Activated CD8-positive, alpha-beta memory T cell treated with anti-CD3 and anti-CD28 coated beads for 48 hours (primary cell): ENCODE measurements at regions not wholly inside any gene's neighbourhood (a gene's known extent, or its start where the extent isn't known, plus 50 kb on each side); places are given as distances from the start of the nearest gene placed in this dataset.
"Not testable (repeated sequence)": the region's sequence is repeated elsewhere in the genome, so short reads cannot be mapped to it uniquely, and the experiment has no call there.

Experiments used
- DNase-seq, 3 experiments: peaks; one replicate each; pipeline ENCODE4 v3.0.0-alpha.2; 2020; ENCODE audit warnings: low read depth in 2 of 3, low spot score in 2 of 3

DNA sequence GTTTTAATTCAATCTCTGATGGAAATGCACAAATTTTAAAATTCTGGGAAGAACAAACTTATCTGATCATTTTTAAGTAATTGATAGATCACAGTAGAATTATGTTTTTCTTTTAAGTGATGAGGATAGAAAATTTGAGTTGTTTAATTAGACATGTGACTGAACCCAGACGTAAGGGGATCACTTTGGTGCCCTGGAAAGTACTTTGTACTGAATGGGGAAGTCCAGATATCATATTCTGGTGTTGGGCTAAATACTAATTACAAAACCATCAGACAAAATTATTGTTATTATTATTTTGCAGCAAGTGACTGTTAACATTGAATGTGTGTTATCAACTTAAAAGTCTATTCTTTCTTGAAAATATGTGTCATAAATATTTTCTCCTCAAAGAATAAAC, 994.6 kb downstream of the TSN start:
- no peak for DNase-seq

DNA sequence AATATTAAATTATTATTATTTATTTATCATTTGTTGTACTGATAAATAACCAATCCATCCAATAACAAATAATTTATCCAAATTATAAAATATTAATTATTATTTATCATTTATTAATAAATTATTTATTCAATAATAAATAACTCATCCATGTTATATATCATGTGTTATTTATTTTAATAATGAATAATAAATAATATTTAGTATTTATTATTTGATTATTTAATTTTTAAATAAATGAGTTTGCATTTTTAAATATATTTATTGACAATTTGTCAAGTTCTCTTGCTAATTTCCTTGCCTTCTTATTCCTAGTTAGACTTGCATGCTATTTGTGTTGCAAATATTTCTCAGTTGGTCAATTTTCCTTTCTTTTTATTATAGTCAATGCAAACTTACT, 995.4 kb downstream of the TSN start:
- no peak for DNase-seq

DNA sequence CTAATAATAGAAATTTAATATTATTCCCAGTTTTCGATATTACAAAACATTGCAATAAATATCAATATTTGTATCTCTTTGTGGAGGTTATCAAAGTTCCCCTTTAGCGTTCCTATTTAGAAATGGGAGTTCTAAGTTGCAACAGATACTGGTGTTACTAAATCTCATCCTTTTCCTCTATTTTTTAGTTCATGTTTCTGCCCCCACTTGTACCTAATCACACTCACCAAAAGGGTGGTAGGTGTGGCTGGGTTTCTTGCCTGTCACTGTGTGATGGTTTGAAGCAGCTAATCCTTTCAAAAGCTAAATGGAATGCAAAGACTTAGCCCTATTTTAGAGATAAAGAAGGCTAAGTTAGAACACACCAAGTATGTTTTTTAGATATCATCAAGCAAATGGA, 997.9 kb downstream of the TSN start:
- DNase-seq = no peak

DNA sequence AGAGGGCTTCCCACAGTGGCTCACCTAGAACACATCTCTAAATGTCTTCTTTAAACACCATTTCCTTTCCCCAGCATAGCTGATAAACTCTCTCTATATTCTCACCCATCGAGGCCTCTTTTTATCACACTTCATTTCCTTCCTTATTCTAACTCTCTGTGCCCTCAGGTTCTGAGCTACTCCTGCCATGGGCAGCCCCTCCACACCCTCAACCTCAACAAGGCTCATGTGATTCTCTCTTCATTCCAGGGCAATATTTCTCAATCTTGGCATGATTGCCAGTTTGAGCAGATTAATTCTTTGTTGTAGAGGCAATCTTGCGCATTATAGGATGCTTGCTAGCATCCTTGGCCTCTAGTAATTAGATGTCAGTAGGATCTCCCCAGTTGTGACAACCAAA, 999.1 kb downstream of the TSN start:
- DNase-seq = no peak

DNA sequence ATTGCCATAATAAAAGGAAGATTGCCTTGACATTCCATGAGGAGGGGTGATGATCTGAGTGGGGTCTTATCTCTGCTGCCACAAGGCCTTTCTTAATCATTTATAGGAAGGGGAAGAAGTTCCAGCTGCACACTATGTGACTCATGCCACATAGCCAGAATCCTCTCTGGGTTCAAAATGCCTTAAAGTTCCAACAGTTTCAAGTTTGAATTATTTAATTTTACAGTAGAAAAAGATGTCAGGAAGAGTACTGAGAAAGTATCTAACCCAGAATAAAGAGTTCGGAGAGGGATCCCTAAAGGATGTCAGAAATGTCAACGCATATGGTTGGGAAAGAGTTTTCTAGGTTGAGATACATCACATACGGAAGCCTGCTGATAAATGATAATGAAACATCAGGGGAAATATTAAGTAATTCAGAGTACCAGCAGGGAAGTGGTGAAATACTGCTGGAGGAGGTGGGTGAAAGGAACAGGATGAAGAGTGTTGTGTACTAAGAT, 999.9 kb downstream of the TSN start:
- no peak for DNase-seq

DNA sequence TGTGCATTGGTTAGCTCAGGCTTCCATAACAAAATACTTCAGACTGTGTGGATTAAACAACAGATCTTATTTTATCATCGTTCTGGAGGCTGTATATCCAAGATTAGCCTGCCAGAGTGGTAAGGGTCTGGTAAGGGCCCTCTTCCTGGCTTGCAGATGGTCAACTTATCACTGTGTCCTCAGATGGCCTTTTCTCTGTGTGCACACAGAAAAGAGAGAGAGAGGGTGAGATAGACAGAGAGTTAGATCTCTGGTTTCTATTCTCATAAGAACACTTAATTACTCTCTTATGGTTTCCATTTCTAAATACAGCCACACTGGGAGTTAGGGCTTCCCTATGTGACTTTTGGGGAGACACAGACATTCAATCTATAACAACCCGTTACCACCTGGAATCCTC, 1003.5 kb downstream of the TSN start:
- DNase-seq = no peak

DNA sequence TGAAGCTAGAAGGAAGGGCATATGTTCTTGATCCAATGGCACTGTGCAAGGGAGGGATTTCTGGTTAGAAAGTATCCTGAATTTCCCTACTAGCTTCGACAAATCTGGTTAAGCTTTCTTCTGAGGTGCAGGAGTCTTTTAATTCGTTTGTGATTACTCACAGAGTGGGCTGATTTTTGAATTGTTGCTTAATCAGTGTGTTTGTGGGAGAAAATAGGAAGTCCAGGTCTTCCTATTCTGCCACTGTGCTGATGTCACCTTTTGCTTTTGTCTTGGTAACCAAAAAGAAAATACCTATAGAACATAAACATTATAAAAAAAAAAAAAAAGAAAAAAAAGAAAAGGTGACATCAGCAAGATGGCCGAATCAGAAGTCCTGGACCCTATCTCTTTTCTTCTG, 1008.6 kb downstream of the TSN start:
- no peak for DNase-seq

DNA sequence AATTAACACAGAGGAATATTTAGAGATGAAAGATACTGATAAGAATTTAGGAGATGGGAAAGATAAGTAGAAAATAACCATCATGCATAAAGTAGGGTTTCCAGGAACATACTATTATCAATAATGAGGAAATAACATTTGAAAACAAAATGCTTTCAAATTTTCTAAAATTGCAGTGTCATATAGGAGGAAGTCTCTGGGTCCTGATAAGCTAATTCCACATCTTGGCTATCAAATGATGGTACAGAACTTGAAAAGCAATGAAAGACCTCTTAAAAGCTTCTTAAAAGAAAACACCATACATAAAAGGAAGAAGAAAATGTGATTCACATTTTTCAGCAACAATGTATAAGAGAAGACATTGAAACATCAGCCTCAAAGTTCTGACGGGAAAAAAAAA, 1024.8 kb downstream of the TSN start:
- no peak for DNase-seq

DNA sequence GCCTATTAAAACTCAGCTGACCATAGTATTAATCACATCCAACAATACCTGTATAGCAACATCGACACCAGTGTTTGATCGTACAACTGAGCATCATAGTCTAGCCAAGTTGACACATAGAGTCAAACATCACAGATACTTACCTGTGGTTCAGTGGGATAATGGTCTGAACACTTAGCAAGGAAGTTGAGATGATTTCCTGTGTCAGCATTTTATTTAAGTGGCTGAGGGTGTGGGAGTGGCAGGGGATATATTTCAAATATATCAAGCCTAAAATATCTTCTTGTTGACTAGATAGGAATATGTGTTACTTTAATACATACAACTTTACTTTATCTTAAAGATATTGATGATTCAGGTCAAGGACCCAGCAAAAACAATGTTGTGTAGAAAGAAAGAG, 1038.6 kb downstream of the TSN start:
- no peak for DNase-seq

DNA sequence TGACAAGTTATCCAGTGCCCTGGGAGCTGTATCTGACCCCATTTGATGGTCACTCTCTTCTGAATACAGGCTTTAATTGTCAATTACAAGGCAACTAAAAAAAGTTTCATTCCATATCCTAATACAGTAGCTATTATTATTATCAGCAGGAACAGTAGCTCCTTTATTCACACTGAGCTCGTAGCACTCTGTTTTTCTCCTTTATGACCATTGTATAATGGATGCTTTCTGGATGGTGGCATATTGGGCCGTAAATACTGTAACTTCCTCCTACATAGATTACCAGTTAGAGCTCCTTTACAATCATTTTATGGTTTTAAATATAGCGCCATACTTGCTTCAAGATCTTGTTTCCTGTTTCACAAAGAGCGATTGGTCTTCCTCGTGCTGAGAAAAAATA, 1040.3 kb downstream of the TSN start:
- DNase-seq = no peak

DNA sequence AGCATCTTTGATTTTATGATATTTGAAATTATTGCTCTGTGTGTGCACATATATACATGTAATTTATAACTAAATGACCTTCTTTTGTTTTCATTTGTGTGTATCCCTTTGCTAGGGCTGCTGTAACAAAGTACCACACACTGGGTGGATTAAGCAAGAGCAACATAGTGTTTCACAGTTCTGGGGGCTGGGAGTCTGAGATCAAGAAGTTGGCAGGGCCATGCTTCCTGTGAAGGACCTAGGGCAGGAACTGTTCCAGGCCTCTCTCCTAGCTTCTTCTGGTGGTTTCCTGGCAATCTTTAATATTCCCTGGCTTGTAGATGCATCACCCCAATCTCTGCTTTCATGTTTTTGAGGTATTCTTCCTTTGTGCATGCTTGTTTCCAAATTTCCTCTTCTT, 1043.9 kb downstream of the TSN start:
- no peak for DNase-seq

DNA sequence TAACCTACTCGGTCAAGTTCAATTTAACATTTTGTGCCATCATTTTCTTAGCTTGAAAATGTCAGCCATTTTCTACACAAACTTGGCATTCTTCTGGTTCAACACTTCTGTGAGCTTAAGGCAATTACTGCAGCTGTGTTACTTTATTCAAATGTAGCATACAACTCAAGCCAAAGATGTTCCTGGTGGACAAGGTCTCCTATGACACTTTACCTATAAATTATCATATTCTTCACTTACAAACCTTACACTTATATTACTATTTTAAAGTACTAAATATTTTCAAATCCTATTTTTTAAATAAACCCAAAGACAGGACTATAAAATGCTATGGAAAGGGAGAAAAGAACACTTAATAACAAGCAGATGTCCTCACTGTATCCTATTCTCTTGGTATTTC, 1045.3 kb downstream of the TSN start:
- DNase-seq = no peak

DNA sequence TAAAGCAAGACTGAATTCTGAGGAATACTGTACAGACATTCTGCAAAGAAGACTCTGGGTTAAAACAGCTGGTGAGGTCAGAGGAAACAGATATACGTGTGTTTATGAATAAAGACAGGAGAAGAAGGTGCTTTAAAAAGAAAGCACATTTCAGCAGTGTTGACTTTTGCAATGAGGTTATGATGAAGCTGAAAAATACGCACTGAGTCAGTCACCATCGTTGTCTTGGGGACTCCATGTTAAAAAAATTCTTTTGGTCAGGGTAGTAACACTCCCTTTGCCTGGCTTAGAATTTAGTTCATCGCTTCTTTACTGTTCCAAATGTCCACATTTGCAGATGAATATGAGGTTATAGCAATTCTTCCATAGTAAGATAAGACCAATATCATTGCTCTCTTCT, 1049.0 kb downstream of the TSN start:
- DNase-seq = no peak

DNA sequence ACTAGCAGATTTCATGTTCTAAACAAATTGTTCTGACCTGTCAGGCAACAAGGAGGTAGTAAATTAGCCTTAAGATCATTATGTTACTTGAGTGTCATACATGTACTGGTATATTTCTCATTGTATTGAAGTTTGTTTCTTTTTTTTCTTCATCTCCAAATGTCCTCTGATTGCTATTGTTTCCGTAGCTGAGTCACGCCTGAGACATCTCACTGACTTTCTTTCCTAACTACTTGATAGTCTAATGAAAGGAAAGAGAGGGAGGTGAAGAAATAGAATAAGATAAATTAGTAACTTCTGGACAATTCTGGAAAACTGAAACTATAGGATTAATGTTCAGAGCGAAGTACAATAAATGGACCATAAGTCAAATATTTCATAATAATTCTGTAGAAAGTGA, 1049.9 kb downstream of the TSN start:
- no peak for DNase-seq

DNA sequence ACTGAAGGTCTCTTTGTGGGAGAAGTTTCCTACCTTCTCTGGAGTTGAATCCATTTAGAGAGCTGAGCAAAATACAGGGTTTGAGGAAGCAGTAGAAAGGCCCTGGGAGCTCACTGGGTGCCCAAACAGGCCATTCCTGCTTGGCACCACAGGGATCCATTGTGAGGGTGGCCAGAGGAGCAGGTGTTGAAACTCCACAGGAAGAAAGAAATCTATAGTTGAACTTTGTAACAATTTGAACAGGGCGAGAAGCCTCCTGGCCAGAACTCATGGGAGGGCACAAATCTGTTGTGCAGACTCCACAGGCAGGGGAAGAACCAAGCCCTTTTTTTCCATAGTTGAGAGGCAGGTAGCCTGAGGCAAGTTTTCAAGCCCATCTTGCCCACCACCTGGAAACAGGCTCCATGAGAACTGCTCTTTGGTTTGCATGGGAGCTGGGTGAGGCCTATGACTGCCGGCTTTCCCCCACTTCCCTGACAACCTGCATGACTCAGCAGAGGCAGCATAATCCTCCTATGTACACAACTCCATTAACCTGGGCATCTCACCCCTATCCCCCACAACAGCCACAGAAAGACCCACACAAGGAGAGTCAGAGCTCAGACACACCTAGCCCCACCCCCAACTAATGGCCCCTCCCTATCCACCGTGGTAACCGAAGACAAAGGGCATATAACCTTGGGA, 1053.0 kb downstream of the TSN start:
- DNase-seq = no peak

DNA sequence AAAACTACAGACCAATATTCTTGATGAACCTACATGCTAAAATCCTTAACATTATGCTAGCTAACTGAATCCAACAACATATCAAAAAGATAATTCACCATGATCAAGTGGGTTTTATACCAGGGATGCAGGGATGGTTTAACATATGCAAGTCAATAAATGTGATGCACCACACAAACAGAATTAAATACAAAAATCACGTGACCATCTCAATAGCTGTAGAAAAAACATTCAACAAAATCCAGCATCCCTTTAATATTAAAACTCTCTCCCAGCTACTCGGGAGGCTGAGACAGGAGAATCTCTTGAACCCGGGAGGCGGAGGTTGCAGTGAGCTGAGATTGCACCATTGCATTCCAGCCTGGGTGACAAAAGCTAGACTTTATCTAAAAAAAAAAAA, 1056.8 kb downstream of the TSN start:
- DNase-seq = not testable (repeated sequence)

DNA sequence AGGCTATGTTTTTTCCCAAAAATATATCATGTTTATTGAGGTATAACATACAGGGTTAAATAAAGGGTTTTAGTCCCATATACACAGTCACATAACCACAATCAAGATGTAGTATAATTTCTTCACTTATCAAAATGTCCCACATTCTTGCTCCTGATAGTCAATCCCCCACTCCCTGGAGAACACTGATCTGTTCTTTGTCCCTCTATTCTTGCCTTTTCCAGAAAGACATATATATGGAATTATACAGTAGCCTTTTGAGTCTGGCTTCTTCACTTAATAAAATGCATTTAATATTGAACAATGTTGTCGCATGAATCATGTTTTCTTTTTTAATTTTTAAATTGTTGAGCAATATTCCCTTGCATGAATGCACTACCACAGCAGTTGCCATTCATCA, 1059.7 kb downstream of the TSN start:
- DNase-seq = no peak

DNA sequence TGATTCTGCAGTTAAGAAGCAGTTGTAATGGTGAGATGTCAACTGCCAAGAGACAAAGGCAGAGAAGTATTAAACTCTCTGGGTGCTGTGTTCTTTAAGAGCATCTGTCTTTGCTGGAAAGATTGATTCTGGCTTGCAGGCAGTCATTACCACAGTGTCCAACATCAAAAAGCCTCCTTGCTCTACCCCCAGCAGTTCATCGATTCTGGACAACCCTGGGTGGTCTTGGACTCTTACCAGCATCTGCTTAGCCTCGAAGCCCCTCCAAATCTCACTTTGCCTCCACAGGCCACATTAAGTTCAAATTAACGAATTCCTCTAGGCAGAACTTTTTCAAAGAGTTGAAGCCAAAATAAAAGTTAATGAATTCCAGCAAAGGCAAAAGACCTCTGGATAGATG, 1061.4 kb downstream of the TSN start:
- no peak for DNase-seq

DNA sequence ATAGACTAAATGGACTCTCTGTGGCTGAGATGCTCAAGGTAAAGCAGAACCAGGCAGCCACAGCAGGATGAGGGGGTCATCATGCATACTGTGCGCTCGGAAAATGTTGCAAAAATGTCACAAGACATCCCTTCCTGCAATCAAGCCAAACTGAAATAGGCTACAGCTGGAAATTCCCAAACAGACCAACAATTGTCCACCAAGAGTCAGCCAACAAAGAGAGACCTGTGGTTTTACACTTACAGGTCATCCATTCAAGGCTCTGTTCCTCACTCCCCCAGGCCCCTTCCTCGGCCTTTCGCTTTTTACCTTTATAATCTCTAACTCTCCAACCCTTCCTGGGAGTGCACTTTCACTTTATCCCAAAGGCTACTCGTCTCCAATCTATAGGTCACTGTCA, 1066.9 kb downstream of the TSN start:
- no peak for DNase-seq

DNA sequence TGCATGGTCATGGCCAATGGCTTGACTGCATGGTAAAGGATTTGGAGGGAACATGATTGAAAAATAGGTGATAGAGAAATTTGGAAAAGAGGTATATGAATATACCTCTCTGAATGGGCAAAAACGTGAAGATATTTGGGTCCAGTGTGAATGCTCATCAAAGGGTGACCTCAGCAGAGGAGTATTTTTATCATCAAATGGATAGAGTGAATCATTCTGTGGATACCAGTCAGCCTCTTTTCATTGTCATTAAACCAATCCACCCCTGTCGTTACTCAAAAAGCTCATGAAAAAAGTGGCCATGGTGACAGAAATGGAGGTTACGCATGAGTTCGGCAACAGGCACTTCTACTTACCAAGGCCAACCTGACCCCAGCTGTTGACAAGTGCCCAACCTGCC, 1074.7 kb downstream of the TSN start:
- no peak for DNase-seq

DNA sequence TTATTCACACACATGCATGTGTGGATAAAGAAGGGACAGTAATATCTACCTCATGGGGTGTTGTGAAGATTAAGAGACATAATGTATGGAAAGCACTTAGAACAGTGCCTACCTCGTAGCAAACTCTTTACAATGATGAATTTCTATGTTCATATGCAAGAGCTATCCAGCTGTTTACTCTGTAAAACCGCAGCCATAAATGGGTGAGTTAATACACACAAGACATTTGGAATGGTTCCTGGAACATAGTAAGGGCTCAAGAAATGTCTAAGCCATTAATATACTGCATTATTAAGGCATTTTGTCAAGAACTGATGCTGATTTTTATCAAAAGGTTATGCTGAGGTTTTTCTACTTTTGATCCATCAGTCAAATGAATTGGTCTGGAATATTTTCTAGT, 1076.2 kb downstream of the TSN start:
- no peak for DNase-seq

DNA sequence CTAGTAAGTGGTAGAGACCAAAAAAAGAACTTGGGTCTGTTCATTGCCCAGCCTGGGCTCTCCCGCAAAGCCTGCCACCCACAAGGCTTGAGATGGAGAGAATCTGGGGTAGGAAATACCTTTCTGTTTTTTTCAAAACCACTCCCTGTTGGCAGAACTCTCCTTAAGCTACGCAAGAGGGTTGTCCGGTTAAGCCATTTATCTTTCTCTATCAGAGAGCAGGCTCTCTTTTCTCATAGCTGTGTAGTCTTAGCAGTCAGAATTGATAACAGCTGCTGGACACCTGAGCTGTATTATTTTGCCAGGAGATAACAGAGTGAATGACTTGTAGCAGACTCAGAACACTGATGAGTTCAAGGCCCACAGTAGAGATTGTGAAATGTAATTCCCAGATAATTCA, 1088.1 kb downstream of the TSN start:
- DNase-seq = no peak

DNA sequence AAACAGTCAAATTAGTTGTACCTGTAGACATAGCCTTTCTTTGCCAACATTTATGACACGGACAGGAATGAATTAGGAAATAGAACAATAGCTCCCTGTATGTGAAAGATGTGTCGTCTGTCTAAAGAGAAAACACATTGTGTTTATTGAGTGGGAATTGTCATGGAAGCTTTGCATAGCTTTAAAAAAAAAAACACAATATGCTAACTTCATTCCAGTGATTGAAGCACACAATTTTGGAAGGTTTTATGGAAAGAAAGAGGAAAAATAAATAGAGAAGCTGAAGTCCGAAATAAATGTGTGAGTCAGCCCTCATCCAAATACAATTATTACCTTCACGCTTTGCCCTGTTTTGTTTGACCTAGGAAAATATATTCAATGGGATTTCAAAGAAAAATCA, 1095.7 kb downstream of the TSN start:
- DNase-seq = no peak
